Neural cell (in vitro differentiated cells): ENCODE measurements at regions not wholly inside any gene's neighbourhood (a gene's known extent, or its start where the extent isn't known, plus 50 kb on each side); places are given as distances from the start of the nearest gene placed in this dataset.

Experiments
- H2AFZ ChIP-seq: fragments of 200-600, 300-800 bp; sonication (generic), shearing (Covaris generic); 2 replicates; pipeline ENCODE4 v1.6.0; 2014; ENCODE audit warnings: low read depth, mild to moderate bottlenecking, antibody characterized with exemption, low read length, moderate library complexity
- H3F3A ChIP-seq: fragments of 200-600 bp; shearing (Covaris generic); 2 replicates; pipeline ENCODE4 v1.6.1; 2016; ENCODE audit warnings: mild to moderate bottlenecking, moderate library complexity, mixed read lengths, antibody characterized with exemption, low read length; ENCODE audit not compliant: insufficient read depth, poor library complexity, severe bottlenecking
- H3K27ac ChIP-seq: fragments of 200-600, 300-800 bp; sonication (generic), shearing (Covaris generic); 2 replicates; pipeline ENCODE4 v1.5.1; 2014; ENCODE audit warnings: mild to moderate bottlenecking, low read length, moderate library complexity
- H3K27me3 ChIP-seq: fragments of 300-800, 200-600 bp; sonication (generic), shearing (Covaris generic); 2 replicates; pipeline ENCODE4 v1.6.0; 2014; ENCODE audit warnings: mild to moderate bottlenecking, low read depth, low read length, moderate library complexity; ENCODE audit not compliant: insufficient read depth
- H3K36me3 ChIP-seq: fragments of 300-800, 200-600 bp; sonication (generic), shearing (Covaris generic); 2 replicates; pipeline ENCODE4 v1.5.1; 2014; ENCODE audit warnings: mild to moderate bottlenecking, antibody characterized with exemption, low read length, moderate library complexity; ENCODE audit not compliant: insufficient read depth
- H3K4me2 ChIP-seq: fragments of 300-800, 200-600 bp; sonication (generic), shearing (Covaris generic); 2 replicates; pipeline ENCODE4 v1.6.0; 2014; ENCODE audit warnings: mild to moderate bottlenecking, low read length
- H3K4me3 ChIP-seq: fragments of 300-800, 200-600 bp; sonication (generic), shearing (Covaris generic); 2 replicates; pipeline ENCODE4 v1.5.1; 2014; ENCODE audit warnings: mild to moderate bottlenecking, low read length, moderate library complexity
- H3K79me2 ChIP-seq: fragments of 200-600 bp; shearing (Covaris generic); replicated peaks from 2 replicates; pipeline ENCODE4 v1.6.0; 2014; ENCODE audit warnings: mild to moderate bottlenecking, low read length, moderate library complexity; ENCODE audit not compliant: insufficient read depth
- H3K9ac ChIP-seq: fragments of 300-800, 200-600 bp; sonication (generic), shearing (Covaris generic); 2 replicates; pipeline ENCODE4 v1.6.1; 2016; ENCODE audit warnings: mild to moderate bottlenecking, low read length, mixed read lengths
- H3K9me2 ChIP-seq: fragments of 200-600 bp; shearing (Covaris generic); 2 replicates; pipeline ENCODE4 v1.6.1; 2016; ENCODE audit warnings: mild to moderate bottlenecking, low read length, mixed read lengths; ENCODE audit not compliant: insufficient read depth
- H3K9me3 ChIP-seq: fragments of 200-600, 300-800 bp; sonication (generic), shearing (Covaris generic); 2 replicates; pipeline ENCODE4 v1.6.1; 2016; ENCODE audit warnings: mild to moderate bottlenecking, mixed run types, low read length, moderate library complexity, mixed read lengths
- H4K20me1 ChIP-seq: fragments of 200-600 bp; shearing (Covaris generic); 2 replicates; pipeline ENCODE4 v1.6.1; 2016; ENCODE audit warnings: mild to moderate bottlenecking, mixed run types; ENCODE audit not compliant: insufficient read depth
- EP300 ChIP-seq: fragments of 450-650 bp; conservative IDR thresholded peaks from 2 replicates; pipeline ENCODE4 v1.6.1; 2014; ENCODE audit warnings: antibody characterized with exemption, mild to moderate bottlenecking, moderate library complexity; ENCODE audit not compliant: poor library complexity, severe bottlenecking
- EZH2 ChIP-seq: fragments of 200-600, 300-800 bp; shearing (Covaris generic), sonication (generic); IDR thresholded peaks from 2 replicates; pipeline ENCODE4 v1.6.1; 2014; ENCODE audit warnings: antibody characterized with exemption, low read length, borderline replicate concordance, mild to moderate bottlenecking; ENCODE audit not compliant: insufficient read depth, poor library complexity, severe bottlenecking
- MXI1 ChIP-seq: fragments of 450-650 bp; conservative IDR thresholded peaks from 2 replicates; pipeline ENCODE4 v1.6.1; 2014; ENCODE audit warnings: antibody characterized with exemption, mild to moderate bottlenecking; ENCODE audit not compliant: poor library complexity, severe bottlenecking
- POLR2AphosphoS5 ChIP-seq: IDR thresholded peaks from 2 replicates; pipeline ENCODE4 v1.6.1; 2012
- RAD21 ChIP-seq: fragments of 450-650 bp; conservative IDR thresholded peaks from 2 replicates; pipeline ENCODE4 v1.6.1; 2014; ENCODE audit warnings: antibody characterized with exemption, mild to moderate bottlenecking, moderate library complexity
- SMC3 ChIP-seq: fragments of 450-650 bp; conservative IDR thresholded peaks from 2 replicates; pipeline ENCODE4 v1.6.1; 2014; ENCODE audit warnings: antibody characterized with exemption, mild to moderate bottlenecking, moderate library complexity; ENCODE audit not compliant: poor library complexity
- TAF1 ChIP-seq: IDR thresholded peaks from 2 replicates; pipeline ENCODE4 v1.6.1; 2012; ENCODE audit warnings: low read depth
- TF ChIP-seq, protein P1 (sequence below): fragments of 450-650 bp; IDR thresholded peaks from 2 replicates; pipeline ENCODE4 v1.5.1; 2014; ENCODE audit warnings: antibody characterized with exemption, mild to moderate bottlenecking, moderate library complexity; ENCODE audit not compliant: poor library complexity, severe bottlenecking
- TF ChIP-seq, protein P2 (sequence below): IDR thresholded peaks from 2 replicates; pipeline ENCODE4 v1.6.1; 2012; ENCODE audit warnings: borderline replicate concordance

DNA sequence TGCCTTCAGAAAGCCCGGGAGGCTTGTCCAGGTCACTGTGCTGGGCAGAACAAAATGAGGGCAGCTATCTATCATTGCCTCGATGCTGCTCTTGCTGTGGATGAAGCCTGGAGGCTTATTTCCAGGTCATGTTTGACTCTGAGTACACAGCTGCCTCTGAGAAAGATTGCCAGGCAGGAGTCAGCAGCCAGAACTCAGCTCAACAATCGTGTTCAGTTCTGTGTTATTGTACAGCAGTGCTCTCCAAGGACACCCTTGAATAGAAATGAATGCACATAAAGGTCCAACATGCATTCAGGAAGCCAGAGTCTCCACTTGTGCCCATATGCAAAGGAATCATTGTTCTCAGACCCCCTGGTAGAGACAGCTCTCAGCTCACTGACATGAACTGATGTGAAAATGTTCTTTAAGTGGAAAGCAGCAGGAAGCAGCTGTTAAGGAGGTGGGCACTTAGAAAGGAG lies 61.7 kb upstream of the ZFR start:
- H3K27ac ChIP-seq: peak overlapping the region; percentile 86

DNA sequence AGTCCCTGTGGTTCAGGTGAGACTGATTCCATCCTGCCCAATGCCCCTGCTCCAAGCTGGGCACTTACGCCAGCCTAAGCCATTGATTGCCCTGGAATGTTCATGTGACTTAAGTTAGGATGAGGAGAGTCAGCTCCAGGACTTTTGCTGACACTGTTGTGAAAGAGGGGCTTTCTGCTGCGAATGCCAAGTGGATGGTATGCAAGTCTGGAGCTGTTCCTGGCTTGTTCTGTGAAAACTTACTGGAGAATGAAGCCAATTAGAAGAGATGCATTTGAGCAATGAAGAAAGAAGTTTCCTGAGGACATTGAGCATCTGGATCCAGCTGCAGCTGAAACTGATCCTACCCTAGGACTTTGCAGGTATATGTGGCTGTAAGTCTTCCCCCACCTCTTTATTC lies 61.2 kb upstream of the ZFR start:
- no peaks in the 10 kb centered on the region for H3F3A ChIP-seq
- H3K79me2 ChIP-seq: no peaks in the 10 kb centered on the region
- no peaks in the 10 kb centered on the region for H3K36me3 ChIP-seq
- no peaks in the 10 kb centered on the region for H4K20me1 ChIP-seq
- H3K4me3 ChIP-seq: peak overlapping the region; percentile 53
- TF ChIP-seq MXI1 (no peak), RAD21 (no peak), TAF1 (no peak), EZH2 (no peak), EP300 (no peak), SMC3 (no peak)
- TF ChIP-seq, protein P1, sequence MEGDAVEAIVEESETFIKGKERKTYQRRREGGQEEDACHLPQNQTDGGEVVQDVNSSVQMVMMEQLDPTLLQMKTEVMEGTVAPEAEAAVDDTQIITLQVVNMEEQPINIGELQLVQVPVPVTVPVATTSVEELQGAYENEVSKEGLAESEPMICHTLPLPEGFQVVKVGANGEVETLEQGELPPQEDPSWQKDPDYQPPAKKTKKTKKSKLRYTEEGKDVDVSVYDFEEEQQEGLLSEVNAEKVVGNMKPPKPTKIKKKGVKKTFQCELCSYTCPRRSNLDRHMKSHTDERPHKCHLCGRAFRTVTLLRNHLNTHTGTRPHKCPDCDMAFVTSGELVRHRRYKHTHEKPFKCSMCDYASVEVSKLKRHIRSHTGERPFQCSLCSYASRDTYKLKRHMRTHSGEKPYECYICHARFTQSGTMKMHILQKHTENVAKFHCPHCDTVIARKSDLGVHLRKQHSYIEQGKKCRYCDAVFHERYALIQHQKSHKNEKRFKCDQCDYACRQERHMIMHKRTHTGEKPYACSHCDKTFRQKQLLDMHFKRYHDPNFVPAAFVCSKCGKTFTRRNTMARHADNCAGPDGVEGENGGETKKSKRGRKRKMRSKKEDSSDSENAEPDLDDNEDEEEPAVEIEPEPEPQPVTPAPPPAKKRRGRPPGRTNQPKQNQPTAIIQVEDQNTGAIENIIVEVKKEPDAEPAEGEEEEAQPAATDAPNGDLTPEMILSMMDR: no peak
- H3K4me2 ChIP-seq: peak overlapping the region; percentile 60
- H3K9me2 ChIP-seq: no peaks in the 10 kb centered on the region
- no peak overlapping the region for H2AFZ ChIP-seq
- peak overlapping the region; percentile 56 for H3K9ac ChIP-seq
- H3K27ac ChIP-seq: peak overlapping the region; percentile 86
- no peaks in the 10 kb centered on the region for H3K9me3 ChIP-seq
- H3K27me3 ChIP-seq: no peaks in the 10 kb centered on the region

More for the DNA sequence above, 61.7 kb upstream of the ZFR start:
- H3K79me2 ChIP-seq: no peaks in the 10 kb centered on the region
- no peaks in the 10 kb centered on the region for H3F3A ChIP-seq
- no peaks in the 10 kb centered on the region for H3K27me3 ChIP-seq
- H4K20me1 ChIP-seq: no peaks in the 10 kb centered on the region
- H2AFZ ChIP-seq: no peak overlapping the region
- H3K9ac ChIP-seq: peak overlapping the region; percentile 56
- TF ChIP-seq EZH2: no peak
- peak; percentile 92 for TF ChIP-seq POLR2AphosphoS5
- peak; percentile 40 for TF ChIP-seq RAD21
- no peak for TF ChIP-seq TAF1
- TF ChIP-seq, protein P2, sequence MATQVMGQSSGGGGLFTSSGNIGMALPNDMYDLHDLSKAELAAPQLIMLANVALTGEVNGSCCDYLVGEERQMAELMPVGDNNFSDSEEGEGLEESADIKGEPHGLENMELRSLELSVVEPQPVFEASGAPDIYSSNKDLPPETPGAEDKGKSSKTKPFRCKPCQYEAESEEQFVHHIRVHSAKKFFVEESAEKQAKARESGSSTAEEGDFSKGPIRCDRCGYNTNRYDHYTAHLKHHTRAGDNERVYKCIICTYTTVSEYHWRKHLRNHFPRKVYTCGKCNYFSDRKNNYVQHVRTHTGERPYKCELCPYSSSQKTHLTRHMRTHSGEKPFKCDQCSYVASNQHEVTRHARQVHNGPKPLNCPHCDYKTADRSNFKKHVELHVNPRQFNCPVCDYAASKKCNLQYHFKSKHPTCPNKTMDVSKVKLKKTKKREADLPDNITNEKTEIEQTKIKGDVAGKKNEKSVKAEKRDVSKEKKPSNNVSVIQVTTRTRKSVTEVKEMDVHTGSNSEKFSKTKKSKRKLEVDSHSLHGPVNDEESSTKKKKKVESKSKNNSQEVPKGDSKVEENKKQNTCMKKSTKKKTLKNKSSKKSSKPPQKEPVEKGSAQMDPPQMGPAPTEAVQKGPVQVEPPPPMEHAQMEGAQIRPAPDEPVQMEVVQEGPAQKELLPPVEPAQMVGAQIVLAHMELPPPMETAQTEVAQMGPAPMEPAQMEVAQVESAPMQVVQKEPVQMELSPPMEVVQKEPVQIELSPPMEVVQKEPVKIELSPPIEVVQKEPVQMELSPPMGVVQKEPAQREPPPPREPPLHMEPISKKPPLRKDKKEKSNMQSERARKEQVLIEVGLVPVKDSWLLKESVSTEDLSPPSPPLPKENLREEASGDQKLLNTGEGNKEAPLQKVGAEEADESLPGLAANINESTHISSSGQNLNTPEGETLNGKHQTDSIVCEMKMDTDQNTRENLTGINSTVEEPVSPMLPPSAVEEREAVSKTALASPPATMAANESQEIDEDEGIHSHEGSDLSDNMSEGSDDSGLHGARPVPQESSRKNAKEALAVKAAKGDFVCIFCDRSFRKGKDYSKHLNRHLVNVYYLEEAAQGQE: no peak
- TF ChIP-seq MXI1: no peak
- peak; percentile 90 for TF ChIP-seq EP300
- peak; percentile 42 for TF ChIP-seq SMC3
- TF ChIP-seq, protein P1: no peak
- H3K9me3 ChIP-seq: no peaks in the 10 kb centered on the region
- peak overlapping the region; percentile 53 for H3K4me3 ChIP-seq
- H3K9me2 ChIP-seq: no peaks in the 10 kb centered on the region
- peak overlapping the region; percentile 60 for H3K4me2 ChIP-seq
- H3K36me3 ChIP-seq: no peaks in the 10 kb centered on the region
